Thoracic aorta (tissue), 2 donors: ENCODE measurements at regions not wholly inside any gene's neighbourhood (a gene's known extent, or its start where the extent isn't known, plus 50 kb on each side); places are given as distances from the start of the nearest gene placed in this dataset.
"Not testable (repeated sequence)": the region's sequence is repeated elsewhere in the genome, so short reads cannot be mapped to it uniquely, and the experiment has no call there.

Source experiments
- ATAC-seq: fragments of 150-250 bp; one replicate; pipeline ENCODE4 v1.8.0; 2017; ENCODE audit warnings: low read depth; ENCODE audit not compliant: insufficient number of reproducible peaks, low FRiP score
- DNase-seq: peaks from one replicate; pipeline ENCODE4 v3.0.0-alpha.2; 2020; ENCODE audit warnings: low spot score
- H3K27ac ChIP-seq, 2 donors: fragments of 200-600 bp; sonication (generic); 1 replicate in 1 of 2; 2 replicates in 1 of 2; pipeline ENCODE4 v1.5.1; 2016; ENCODE audit warnings: mild to moderate bottlenecking in 2 of 2, moderate library complexity in 2 of 2
- H3K27me3 ChIP-seq: fragments of 200-600 bp; sonication (generic); replicated peaks from 2 replicates; pipeline ENCODE4 v1.6.0; 2016; ENCODE audit warnings: mild to moderate bottlenecking; ENCODE audit not compliant: insufficient read depth
- H3K36me3 ChIP-seq: fragments of 200-600 bp; sonication (generic); one replicate; pipeline ENCODE4 v1.5.1; 2016
- H3K4me1 ChIP-seq, 2 donors: fragments of 200-600 bp; sonication (generic); 1 replicate in 1 of 2; 2 replicates in 1 of 2; pipeline versions ENCODE4 v1.5.1 to v1.6.0; 2016; ENCODE audit warnings: low read depth in 2 of 2, mild to moderate bottlenecking in 1 of 2; ENCODE audit not compliant: control insufficient read depth in 1 of 2
- H3K4me3 ChIP-seq: fragments of 200-600 bp; sonication (generic); 2 replicates; pipeline ENCODE4 v1.5.1; 2016; ENCODE audit warnings: mild to moderate bottlenecking
- H3K9me3 ChIP-seq: fragments of 200-600 bp; sonication (generic); 2 replicates; pipeline ENCODE4 v1.5.1; 2016
- TF ChIP-seq, protein P1 (sequence below): fragments of 200-600 bp; sonication (generic); IDR thresholded peaks from one replicate; pipeline ENCODE4 v1.5.1; 2019; ENCODE audit warnings: antibody characterized with exemption

DNA sequence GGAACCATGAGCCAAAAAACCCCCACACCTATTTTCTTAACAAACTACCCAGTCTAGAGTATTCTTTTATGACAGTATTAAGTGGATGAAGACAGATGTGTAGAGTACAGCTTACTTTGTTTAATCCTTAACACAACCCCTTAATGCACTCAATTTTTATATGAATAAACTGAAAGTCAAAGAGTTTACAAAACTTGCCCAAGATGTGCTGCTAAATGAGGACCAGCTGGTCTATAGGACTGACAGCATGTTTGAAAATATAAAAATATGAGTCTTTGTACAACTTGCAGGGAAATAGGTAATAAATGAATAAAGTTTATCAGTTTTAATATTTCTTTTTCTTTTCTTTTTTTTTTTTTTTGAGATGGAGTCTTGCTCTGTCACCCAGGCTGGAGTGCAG is 102.3 kb downstream of the ZFY start:
- no peak overlapping the region for H3K4me3 ChIP-seq
- H3K27me3 ChIP-seq = no peaks in the 10 kb centered on the region
- ATAC-seq (no peak), DNase-seq (no peak)
- TF ChIP-seq, protein P1, sequence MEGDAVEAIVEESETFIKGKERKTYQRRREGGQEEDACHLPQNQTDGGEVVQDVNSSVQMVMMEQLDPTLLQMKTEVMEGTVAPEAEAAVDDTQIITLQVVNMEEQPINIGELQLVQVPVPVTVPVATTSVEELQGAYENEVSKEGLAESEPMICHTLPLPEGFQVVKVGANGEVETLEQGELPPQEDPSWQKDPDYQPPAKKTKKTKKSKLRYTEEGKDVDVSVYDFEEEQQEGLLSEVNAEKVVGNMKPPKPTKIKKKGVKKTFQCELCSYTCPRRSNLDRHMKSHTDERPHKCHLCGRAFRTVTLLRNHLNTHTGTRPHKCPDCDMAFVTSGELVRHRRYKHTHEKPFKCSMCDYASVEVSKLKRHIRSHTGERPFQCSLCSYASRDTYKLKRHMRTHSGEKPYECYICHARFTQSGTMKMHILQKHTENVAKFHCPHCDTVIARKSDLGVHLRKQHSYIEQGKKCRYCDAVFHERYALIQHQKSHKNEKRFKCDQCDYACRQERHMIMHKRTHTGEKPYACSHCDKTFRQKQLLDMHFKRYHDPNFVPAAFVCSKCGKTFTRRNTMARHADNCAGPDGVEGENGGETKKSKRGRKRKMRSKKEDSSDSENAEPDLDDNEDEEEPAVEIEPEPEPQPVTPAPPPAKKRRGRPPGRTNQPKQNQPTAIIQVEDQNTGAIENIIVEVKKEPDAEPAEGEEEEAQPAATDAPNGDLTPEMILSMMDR = no peak
- H3K27ac ChIP-seq = no peak overlapping the region
- H3K4me1 ChIP-seq = no peaks in the 10 kb centered on the region
- no peaks in the 10 kb centered on the region for H3K36me3 ChIP-seq
- no peaks in the 10 kb centered on the region for H3K9me3 ChIP-seq

DNA sequence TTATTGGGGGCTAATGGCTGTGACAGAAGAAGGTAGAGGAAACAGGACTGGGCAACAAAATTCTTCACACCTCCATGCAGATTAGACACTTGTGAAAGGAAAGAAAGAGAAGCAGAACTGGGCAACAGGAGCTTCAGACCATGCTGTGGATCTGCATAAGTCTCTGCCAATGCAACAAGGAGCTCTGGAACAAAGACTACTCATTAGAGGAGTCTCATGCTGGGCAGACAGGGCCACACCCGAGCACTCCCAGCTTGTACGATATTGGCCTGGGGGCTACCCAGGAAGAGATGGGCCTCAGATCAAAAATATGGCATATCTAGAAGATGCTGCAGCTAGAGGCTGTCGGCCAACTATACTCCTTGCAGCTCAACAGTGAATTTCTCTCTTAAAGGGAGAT is 105.2 kb downstream of the ZFY start:
- TF ChIP-seq, protein P1 = no peak
- ATAC-seq (no peak), DNase-seq (no peak)
- H3K36me3 ChIP-seq = no peaks in the 10 kb centered on the region
- H3K4me1 ChIP-seq = no peaks in the 10 kb centered on the region
- no peaks in the 10 kb centered on the region for H3K9me3 ChIP-seq
- H3K27me3 ChIP-seq = no peaks in the 10 kb centered on the region
- no peak overlapping the region for H3K4me3 ChIP-seq
- H3K27ac ChIP-seq = no peak overlapping the region

DNA sequence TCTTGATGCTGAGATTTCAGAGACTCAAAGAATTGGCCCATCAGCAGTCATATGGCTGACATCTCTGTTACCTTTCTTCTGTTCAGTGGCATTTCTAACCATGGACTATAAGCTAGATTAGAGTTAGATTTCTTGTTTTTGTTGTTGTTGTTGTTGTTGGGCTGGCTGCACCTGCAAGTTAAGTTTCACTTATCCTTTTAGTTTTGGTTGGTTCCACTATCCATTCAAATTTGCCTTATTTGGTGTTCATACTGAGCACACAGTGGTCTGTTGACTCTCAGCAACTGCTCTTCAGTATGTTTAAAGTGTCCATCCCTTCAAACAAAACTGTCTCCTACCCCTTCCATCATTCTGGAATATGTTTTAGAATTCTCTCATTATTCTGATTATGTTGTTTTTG is 106.8 kb downstream of the ZFY start:
- no peak overlapping the region for H3K27ac ChIP-seq
- H3K4me1 ChIP-seq = no peaks in the 10 kb centered on the region
- TF ChIP-seq, protein P1 = no peak
- no peaks in the 10 kb centered on the region for H3K36me3 ChIP-seq
- no peaks in the 10 kb centered on the region for H3K9me3 ChIP-seq
- H3K4me3 ChIP-seq = no peak overlapping the region
- no peak for ATAC-seq
- no peaks in the 10 kb centered on the region for H3K27me3 ChIP-seq
- no peak for DNase-seq

DNA sequence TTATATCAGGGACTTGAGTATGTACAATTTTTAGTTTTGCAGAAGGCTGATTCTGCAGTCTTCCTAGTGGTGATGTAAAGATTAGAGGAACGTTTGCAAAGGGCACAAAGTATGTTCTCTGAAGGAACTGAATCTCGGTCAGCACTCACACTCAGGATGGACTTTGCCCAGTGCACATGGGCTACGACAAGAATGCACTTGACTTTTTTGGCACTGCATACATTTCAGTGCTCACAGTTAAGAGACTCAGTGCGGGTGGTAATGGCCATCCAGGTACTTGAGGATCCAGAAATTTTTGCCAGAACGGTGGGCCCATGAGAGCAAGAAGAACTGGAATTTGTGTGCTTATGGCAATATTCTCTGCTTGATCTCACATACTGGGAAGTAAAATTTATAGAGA is 107.7 kb downstream of the ZFY start:
- Histone ChIP-seq H3K9me3 (no peaks in the 10 kb centered on the region), H3K36me3 (no peaks in the 10 kb centered on the region), H3K27ac (no peak overlapping the region), H3K4me3 (no peak overlapping the region), H3K27me3 (no peaks in the 10 kb centered on the region), H3K4me1 (no peaks in the 10 kb centered on the region)
- DNase-seq = no peak
- no peak for ATAC-seq
- TF ChIP-seq, protein P1 = no peak

DNA sequence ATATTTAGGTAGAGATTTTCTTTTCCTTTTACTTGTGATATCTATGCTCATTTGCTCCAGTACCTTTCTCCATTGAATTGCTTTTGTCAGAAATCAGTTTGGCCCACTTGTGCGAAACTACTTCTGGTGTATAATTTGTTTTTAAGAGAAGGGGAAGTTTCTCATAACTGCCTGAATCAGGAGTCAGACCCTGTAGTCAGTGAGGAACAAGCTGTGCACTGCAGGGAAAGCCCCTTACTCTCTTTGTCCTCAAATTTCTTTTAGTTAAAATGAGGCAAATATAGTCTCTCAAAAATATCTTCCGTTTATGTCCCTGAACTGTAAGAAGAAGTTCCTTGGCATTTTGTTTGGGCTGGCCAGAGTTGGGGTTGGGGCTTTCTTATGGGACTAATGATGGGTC is 109.9 kb downstream of the ZFY start:
- H3K27ac ChIP-seq = no peak overlapping the region
- H3K9me3 ChIP-seq = no peaks in the 10 kb centered on the region
- no peaks in the 10 kb centered on the region for H3K4me1 ChIP-seq
- TF ChIP-seq, protein P1 = no peak
- H3K27me3 ChIP-seq = no peaks in the 10 kb centered on the region
- no peak overlapping the region for H3K4me3 ChIP-seq
- no peak for ATAC-seq
- H3K36me3 ChIP-seq = no peaks in the 10 kb centered on the region
- no peak for DNase-seq

DNA sequence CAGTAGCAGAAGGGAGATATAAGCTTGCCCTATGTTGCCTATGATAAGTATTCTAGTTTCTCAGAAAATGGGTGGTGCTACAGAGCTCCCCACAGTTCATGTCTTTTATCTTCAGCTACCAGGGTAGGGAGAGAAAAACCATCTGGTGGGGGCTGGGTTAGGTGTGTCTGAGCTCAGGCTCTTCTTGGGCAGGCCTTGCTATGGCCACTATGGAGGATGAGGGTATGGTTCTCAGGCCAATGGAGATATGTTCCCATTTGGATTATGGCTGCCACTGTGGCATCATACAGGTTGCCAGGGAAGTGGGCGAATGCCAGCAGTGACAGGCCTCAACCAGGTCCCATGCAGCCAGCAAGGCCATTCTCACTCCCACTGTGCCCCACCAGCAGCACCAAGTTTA is 120.3 kb downstream of the ZFY start:
- DNase-seq, ATAC-seq: not testable (repeated sequence)

DNA sequence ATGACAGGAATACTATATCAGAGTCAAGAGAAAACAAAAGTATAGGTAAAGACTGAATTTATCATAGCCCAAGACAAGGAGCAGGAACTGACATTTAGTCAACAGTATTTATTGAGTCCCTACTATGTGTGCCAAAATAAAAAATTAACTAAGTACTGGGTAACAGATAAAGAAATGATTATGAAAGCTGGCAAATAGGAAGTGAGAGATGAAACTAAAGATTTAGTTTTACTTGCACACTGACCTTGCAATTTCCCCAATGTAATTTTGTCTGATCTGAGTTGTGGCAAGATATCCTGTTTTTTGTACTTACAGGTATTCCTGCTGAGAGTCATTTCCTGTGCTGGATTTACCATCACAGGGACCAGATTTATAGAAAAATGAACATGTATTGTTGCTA is 123.2 kb downstream of the ZFY start:
- H3K36me3 ChIP-seq, H3K4me1 ChIP-seq, H3K27ac ChIP-seq, ATAC-seq, DNase-seq, H3K27me3 ChIP-seq, H3K4me3 ChIP-seq, H3K9me3 ChIP-seq: not testable (repeated sequence)

More for the DNA sequence above, 120.3 kb downstream of the ZFY start:
- H3K4me1 ChIP-seq, H3K36me3 ChIP-seq, H3K9me3 ChIP-seq, H3K27me3 ChIP-seq, H3K27ac ChIP-seq, H3K4me3 ChIP-seq: not testable (repeated sequence)

DNA sequence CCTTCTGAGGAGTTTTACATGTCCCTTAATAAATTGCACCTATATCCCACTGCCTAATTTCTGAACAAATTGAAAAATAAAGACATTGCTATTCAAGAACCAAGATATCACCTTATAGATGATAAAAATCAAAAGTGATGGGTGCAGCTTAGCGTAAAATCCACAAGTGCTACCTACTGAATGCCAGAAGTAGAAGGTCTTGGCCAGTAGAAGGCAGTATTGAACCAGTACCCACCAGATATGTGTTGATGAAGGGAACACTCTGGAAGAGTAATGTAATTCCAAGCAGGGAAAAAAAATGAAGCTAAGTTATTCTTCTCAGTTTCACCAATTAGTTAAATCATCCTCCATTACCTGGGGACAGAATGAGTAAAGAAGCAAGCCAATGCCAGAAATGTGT is 125.5 kb downstream of the ZFY start:
- not testable (repeated sequence) for H3K9me3 ChIP-seq, ATAC-seq, H3K4me1 ChIP-seq, H3K27me3 ChIP-seq, DNase-seq, H3K36me3 ChIP-seq, H3K4me3 ChIP-seq, H3K27ac ChIP-seq

DNA sequence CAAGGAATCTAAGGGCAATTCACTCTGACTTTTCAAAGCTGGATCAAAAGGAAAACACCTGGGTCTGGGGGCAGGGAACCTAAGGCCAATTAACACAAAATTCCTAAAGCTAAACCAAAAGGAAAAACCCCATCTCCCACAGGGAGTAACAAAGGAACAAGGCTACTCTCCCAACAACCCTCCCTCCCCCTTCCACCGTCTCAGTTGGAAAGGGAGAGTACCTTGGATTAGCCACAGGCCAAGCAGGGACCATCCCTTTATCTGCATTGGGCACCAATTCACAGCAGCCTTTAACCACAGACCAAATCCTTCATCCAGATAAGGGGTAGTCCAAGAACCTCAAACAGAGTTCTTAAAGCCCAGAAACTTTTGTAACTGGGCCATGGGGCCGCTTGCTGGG is 153.0 kb downstream of the ZFY start:
- not testable (repeated sequence) for H3K4me3 ChIP-seq, H3K27me3 ChIP-seq, H3K9me3 ChIP-seq

More for the DNA sequence above, 153.0 kb downstream of the ZFY start:
- not testable (repeated sequence) for DNase-seq, ATAC-seq, H3K36me3 ChIP-seq, H3K4me1 ChIP-seq, H3K27ac ChIP-seq
